Fibroblast of lung (primary cell): ENCODE measurements at regions not wholly inside any gene's neighbourhood (a gene's known extent, or its start where the extent isn't known, plus 50 kb on each side); places are given as distances from the start of the nearest gene placed in this dataset.

ENCODE experiments used
- CTCF ChIP-seq, 2 donors: IDR thresholded peaks in 1 of 2; conservative IDR thresholded peaks in 1 of 2; 1 replicate in 1 of 2; 2 replicates in 1 of 2; pipeline ENCODE4 v1.5.1; 2011 to 2012; ENCODE audit warnings: low read length in 2 of 2, control low read depth in 1 of 2, inconsistent platforms in 1 of 2, low read depth in 1 of 2, mild to moderate bottlenecking in 1 of 2
- EZH2 ChIP-seq: IDR thresholded peaks from 2 replicates; pipeline ENCODE4 v1.5.1; 2012; ENCODE audit warnings: low read length, control low read depth, mild to moderate bottlenecking; ENCODE audit errors: missing control alignments

- no peak for TF ChIP-seq CTCF (conservative IDR thresholded peaks at IDR 0.05 in 1 of 2, IDR thresholded peaks at IDR 0.05 in 1 of 2; ENCODE audit: low read depth in 1 of 2, low read length in 2 of 2)
- no peak for TF ChIP-seq EZH2
Measured at GRCh38 chrX:39948582-39948981, 149.2 kb downstream of the BCOR start.
